ENCODE measurements at regions not wholly inside any gene's neighbourhood (a gene's known extent, or its start where the extent isn't known, plus 50 kb on each side); places are given as distances from the start of the nearest gene placed in this dataset.

DNA sequence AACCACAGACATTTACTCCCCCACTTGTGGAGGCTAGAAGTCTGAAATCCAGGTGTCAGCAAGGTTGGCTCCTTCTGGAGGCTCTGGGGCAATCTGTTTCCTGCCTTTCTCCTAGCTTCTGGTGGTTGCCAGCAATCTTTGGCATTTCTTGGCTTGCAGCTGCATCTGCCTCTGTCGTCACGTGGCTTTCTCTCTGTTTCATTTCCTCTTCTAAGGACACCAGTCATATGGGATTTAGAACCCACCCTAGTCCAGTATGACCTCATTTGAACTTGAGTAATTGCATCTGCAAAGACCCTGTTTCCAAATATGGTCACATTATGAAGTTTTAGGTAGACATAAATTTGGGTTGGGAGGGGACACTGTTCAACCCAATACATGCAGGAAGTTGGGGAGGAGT is 56.2 kb upstream of the EPB41L1 start:
- Histone ChIP-seq H3K27ac (ENCODE audit: insufficient read depth, low read length) (no peak overlapping the region), H3K4ac (ENCODE audit: low read depth, low read length) (no peak overlapping the region), H3K4me3 (ENCODE audit: insufficient read depth, low read depth, low read length) (no peak overlapping the region), H3K27me3 (ENCODE audit: control insufficient read depth, insufficient read depth, low read length) (peaks cover 30% of the 10 kb centered on the region), H3K18ac (ENCODE audit: low read depth, low read length) (no peak overlapping the region), H3K56ac (ENCODE audit: extremely low read depth, insufficient read depth, low read length) (no peak overlapping the region), H2AFZ (replicated peaks; ENCODE audit: low read length, poor library complexity) (no peak overlapping the region), H2AK9ac (replicated peaks; ENCODE audit: low read depth, low read length, poor library complexity) (no peak overlapping the region), H2BK15ac (ENCODE audit: low read depth, low read length) (no peak overlapping the region), H2BK120ac (ENCODE audit: low read depth, low read length) (no peak overlapping the region), H3K23ac (ENCODE audit: low read depth, low read length) (no peak overlapping the region), H3K9me3 (ENCODE audit: control insufficient read depth, insufficient read depth, low read length) (no peaks in the 10 kb centered on the region), H3K79me1 (ENCODE audit: low read depth in 1 of 2, low read length in 2 of 2) (no peaks in the 10 kb centered on the region), H4K8ac (ENCODE audit: low read depth in 2 of 2, low read length in 2 of 2) (no peak overlapping the region), H3K9me1 (ENCODE audit: insufficient read depth, low read length) (peaks cover 4% of the 10 kb centered on the region; the same call in 1 of the 2 replicates), H2BK20ac (ENCODE audit: low read depth, low read length) (no peak overlapping the region), H3K9ac (ENCODE audit: low read depth, low read length) (no peak overlapping the region), H3K4me1 (ENCODE audit: control insufficient read depth, insufficient read depth, low read length) (peaks cover 3% of the 10 kb centered on the region; the same call in 1 of the 2 replicates), H2BK5ac (ENCODE audit: low read depth, low read length, poor library complexity, severe bottlenecking) (no peak overlapping the region), H3K36me3 (ENCODE audit: control insufficient read depth, insufficient read depth, low read length) (no peaks in the 10 kb centered on the region), H2AK5ac (ENCODE audit: low read depth, low read length) (no peak overlapping the region), H4K5ac (ENCODE audit: low read depth, low read length) (no peak overlapping the region), H4K20me1 (ENCODE audit: insufficient read depth, low read length) (no peaks in the 10 kb centered on the region), H4K91ac (ENCODE audit: insufficient read depth, low read depth, low read length) (no peak overlapping the region), H3K14ac (replicated peaks; ENCODE audit: low read depth, low read length) (no peak overlapping the region), H3K4me2 (ENCODE audit: low read depth, low read length) (no peak overlapping the region)
- POLR2A ChIA-PET (ENCODE audit: unreplicated experiment) = no interaction called here
- DNase-seq (peak; percentile 40), ATAC-seq (ENCODE audit: low read depth) (peak; percentile 31)
- BruUV-seq (replicated peaks) = no TSS peak
- no CpG with 5 or more reads among the region's 2 CpGs for WGBS, 2 experiments (ENCODE audit: extremely low coverage in 2 of 2, insufficient read length in 1 of 2)
- TF ChIP-seq, protein P1, sequence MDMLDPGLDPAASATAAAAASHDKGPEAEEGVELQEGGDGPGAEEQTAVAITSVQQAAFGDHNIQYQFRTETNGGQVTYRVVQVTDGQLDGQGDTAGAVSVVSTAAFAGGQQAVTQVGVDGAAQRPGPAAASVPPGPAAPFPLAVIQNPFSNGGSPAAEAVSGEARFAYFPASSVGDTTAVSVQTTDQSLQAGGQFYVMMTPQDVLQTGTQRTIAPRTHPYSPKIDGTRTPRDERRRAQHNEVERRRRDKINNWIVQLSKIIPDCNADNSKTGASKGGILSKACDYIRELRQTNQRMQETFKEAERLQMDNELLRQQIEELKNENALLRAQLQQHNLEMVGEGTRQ (IDR thresholded peaks at IDR 0.05; ENCODE audit: low read depth, low read length) = peak; percentile 66; the same call in 1 of the 2 replicates
- TF ChIP-seq MAFK (IDR thresholded peaks at IDR 0.05; ENCODE audit: low read depth, low read length) = no peak
- dilution Hi-C loops (cut with HindIII; ENCODE audit: low sequenced_read_pairs, unreplicated experiment) = no loop called here
- CTCF ChIA-PET = interaction anchor here (0.6 kb wide), 1 partner anchor 364 kb away, joined by 3 read pairs; no protein-coding TSS in a partner anchor
- in situ Hi-C loops (cut with MboI; ENCODE audit: low sequenced_read_pairs) = no loop called here
- intact Hi-C loops (cut with micrococcal nuclease) = no loop called here

All from IMR-90 (cell line).